IPS-20b (cell line): ENCODE measurements at regions not wholly inside any gene's neighbourhood (a gene's known extent, or its start where the extent isn't known, plus 50 kb on each side); places are given as distances from the start of the nearest gene placed in this dataset.

Experiments used
- H3K27ac ChIP-seq: one replicate; pipeline ENCODE4 v1.5.1; 2013; ENCODE audit warnings: low read length
- H3K27me3 ChIP-seq: 2 replicates; pipeline ENCODE4 v1.6.1; 2013; ENCODE audit warnings: mild to moderate bottlenecking, low read length, inconsistent platforms; ENCODE audit not compliant: insufficient read depth
- H3K36me3 ChIP-seq: 2 replicates; pipeline ENCODE4 v1.6.1; 2013; ENCODE audit warnings: low read depth, mild to moderate bottlenecking, inconsistent platforms, low read length, moderate library complexity; ENCODE audit not compliant: insufficient read depth
- H3K4me1 ChIP-seq: 2 replicates; pipeline ENCODE4 v1.6.1; 2013; ENCODE audit warnings: mild to moderate bottlenecking, control low read depth, inconsistent platforms, low read length, moderate library complexity; ENCODE audit not compliant: insufficient read depth
- H3K4me3 ChIP-seq: 2 replicates; pipeline ENCODE4 v1.5.1; 2013; ENCODE audit warnings: mild to moderate bottlenecking, low read length, inconsistent platforms
- H3K9ac ChIP-seq: 2 replicates; pipeline ENCODE4 v1.6.1; 2013; ENCODE audit warnings: low read depth, mild to moderate bottlenecking, inconsistent platforms, low read length, moderate library complexity
- H3K9me3 ChIP-seq: 2 replicates; pipeline ENCODE4 v1.6.1; 2013; ENCODE audit warnings: mild to moderate bottlenecking, low read depth, low read length, inconsistent platforms; ENCODE audit not compliant: insufficient read depth

- Histone ChIP-seq H3K9me3 (no peaks in the 10 kb centered on the region), H3K27me3 (no peaks in the 10 kb centered on the region), H3K27ac (no peak overlapping the region), H3K4me1 (no peaks in the 10 kb centered on the region), H3K4me3 (no peak overlapping the region), H3K9ac (no peak overlapping the region), H3K36me3 (no peaks in the 10 kb centered on the region)
Measured at GRCh38 chr1:218558271-218558810, 213.2 kb downstream of the TGFB2 start.

- Histone ChIP-seq H3K27ac (no peak overlapping the region), H3K36me3 (no peaks in the 10 kb centered on the region), H3K9ac (no peak overlapping the region), H3K9me3 (no peaks in the 10 kb centered on the region), H3K4me3 (no peak overlapping the region), H3K27me3 (no peaks in the 10 kb centered on the region), H3K4me1 (no peaks in the 10 kb centered on the region; the same call in 1 of the 2 replicates)
Measured at GRCh38 chr1:218565377-218565776, 220.2 kb downstream of the TGFB2 start.

- Histone ChIP-seq H3K27me3 (no peaks in the 10 kb centered on the region), H3K4me1 (no peaks in the 10 kb centered on the region; the same call in none of the 2 replicates), H3K9me3 (no peaks in the 10 kb centered on the region), H3K9ac (no peak overlapping the region), H3K27ac (no peak overlapping the region), H3K4me3 (no peak overlapping the region), H3K36me3 (no peaks in the 10 kb centered on the region)
Measured at GRCh38 chr1:218568962-218569550, 223.9 kb downstream of the TGFB2 start.

GRCh38 chr1:218570456-218570855, 225.3 kb downstream of the TGFB2 start:
- no peaks in the 10 kb centered on the region for H3K9me3 ChIP-seq
- no peak overlapping the region for H3K4me3 ChIP-seq
- no peaks in the 10 kb centered on the region for H3K36me3 ChIP-seq
- H3K4me1 ChIP-seq = no peaks in the 10 kb centered on the region; the same call in none of the 2 replicates
- no peak overlapping the region for H3K27ac ChIP-seq
- H3K27me3 ChIP-seq = no peaks in the 10 kb centered on the region
- no peak overlapping the region for H3K9ac ChIP-seq

GRCh38 chr1:218571491-218571890, 226.4 kb downstream of the TGFB2 start:
- Histone ChIP-seq H3K9me3 (no peaks in the 10 kb centered on the region), H3K9ac (no peak overlapping the region), H3K4me3 (no peak overlapping the region), H3K27me3 (no peaks in the 10 kb centered on the region), H3K4me1 (no peaks in the 10 kb centered on the region; the same call in 1 of the 2 replicates), H3K27ac (no peak overlapping the region), H3K36me3 (no peaks in the 10 kb centered on the region)

GRCh38 chr1:218572050-218572449, 226.9 kb downstream of the TGFB2 start:
- Histone ChIP-seq H3K27me3 (no peaks in the 10 kb centered on the region), H3K9me3 (no peaks in the 10 kb centered on the region), H3K27ac (no peak overlapping the region), H3K4me3 (no peak overlapping the region), H3K9ac (no peak overlapping the region), H3K4me1 (no peaks in the 10 kb centered on the region; the same call in 1 of the 2 replicates), H3K36me3 (no peaks in the 10 kb centered on the region)

- Histone ChIP-seq H3K27me3 (no peaks in the 10 kb centered on the region), H3K4me3 (no peak overlapping the region), H3K36me3 (no peaks in the 10 kb centered on the region), H3K9me3 (no peaks in the 10 kb centered on the region), H3K27ac (no peak overlapping the region), H3K9ac (no peak overlapping the region), H3K4me1 (no peaks in the 10 kb centered on the region; the same call in 1 of the 2 replicates)
Measured at GRCh38 chr1:218573925-218574324, 228.8 kb downstream of the TGFB2 start.

- Histone ChIP-seq H3K9me3 (no peaks in the 10 kb centered on the region), H3K36me3 (no peaks in the 10 kb centered on the region), H3K27me3 (no peaks in the 10 kb centered on the region), H3K4me1 (no peaks in the 10 kb centered on the region; the same call in 1 of the 2 replicates), H3K9ac (no peak overlapping the region), H3K27ac (no peak overlapping the region), H3K4me3 (no peak overlapping the region)
Measured at GRCh38 chr1:218575079-218575478, 229.9 kb downstream of the TGFB2 start.

GRCh38 chr1:218575856-218576255, 230.7 kb downstream of the TGFB2 start:
- no peaks in the 10 kb centered on the region for H3K27me3 ChIP-seq
- H3K36me3 ChIP-seq = no peaks in the 10 kb centered on the region
- no peak overlapping the region for H3K27ac ChIP-seq
- no peak overlapping the region for H3K9ac ChIP-seq
- no peaks in the 10 kb centered on the region; the same call in 1 of the 2 replicates for H3K4me1 ChIP-seq
- no peak overlapping the region for H3K4me3 ChIP-seq
- H3K9me3 ChIP-seq = no peaks in the 10 kb centered on the region

GRCh38 chr1:218582646-218583045, 237.5 kb downstream of the TGFB2 start:
- H3K9ac ChIP-seq = no peak overlapping the region
- no peaks in the 10 kb centered on the region for H3K36me3 ChIP-seq
- H3K27ac ChIP-seq = no peak overlapping the region
- H3K4me3 ChIP-seq = no peak overlapping the region
- H3K27me3 ChIP-seq = no peaks in the 10 kb centered on the region
- peaks cover 4% of the 10 kb centered on the region; the same call in 1 of the 2 replicates for H3K9me3 ChIP-seq
- H3K4me1 ChIP-seq = peaks cover 5% of the 10 kb centered on the region; the same call in 1 of the 2 replicates

GRCh38 chr1:218584418-218585155, 239.5 kb downstream of the TGFB2 start:
- Histone ChIP-seq H3K4me1 (peaks cover 5% of the 10 kb centered on the region; the same call in 1 of the 2 replicates), H3K27me3 (no peaks in the 10 kb centered on the region), H3K27ac (no peak overlapping the region), H3K9ac (no peak overlapping the region), H3K4me3 (no peak overlapping the region), H3K36me3 (no peaks in the 10 kb centered on the region), H3K9me3 (peaks cover 4% of the 10 kb centered on the region; the same call in 1 of the 2 replicates)
